Right lobe of liver (tissue), 6 donors: ENCODE measurements at regions not wholly inside any gene's neighbourhood (a gene's known extent, or its start where the extent isn't known, plus 50 kb on each side); places are given as distances from the start of the nearest gene placed in this dataset.

ENCODE experiments used
- ATAC-seq, 4 donors: fragments of 200-7000 bp; cut with Tn5 transposase; one replicate each; pipeline ENCODE4 v1.9.1; 2020; ENCODE audit warnings: mild to moderate bottlenecking in 4 of 4, moderate library complexity in 4 of 4
- DNase-seq, 3 donors: peaks; one replicate each; pipeline ENCODE4 v3.0.0-alpha.2; 2020
- H3K27ac ChIP-seq, 3 donors: fragments of 200-600 bp; one replicate each; pipeline ENCODE4 v1.8.0; 2022
- H3K27me3 ChIP-seq, 2 donors: fragments of 200-600 bp; one replicate each; pipeline ENCODE4 v1.8.0; 2022
- H3K36me3 ChIP-seq, 4 donors: fragments of 200-600 bp; sonication (generic) in 1 of 4; one replicate each; pipeline versions ENCODE4 v1.5.1 to v1.8.0; 2017 to 2022; ENCODE audit warnings: control low read depth in 1 of 4
- H3K4me1 ChIP-seq, 4 donors: fragments of 200-600 bp; sonication (generic) in 1 of 4; one replicate each; pipeline versions ENCODE4 v1.5.1 to v1.8.0; 2017 to 2022; ENCODE audit warnings: control low read depth in 1 of 4
- H3K4me3 ChIP-seq, 3 donors: fragments of 200-600 bp; one replicate each; pipeline ENCODE4 v1.8.0; 2022
- H3K9me3 ChIP-seq, 4 donors: fragments of 200-600 bp; sonication (generic) in 1 of 4; one replicate each; pipeline versions ENCODE4 v1.5.1 to v1.8.0; 2017 to 2022; ENCODE audit warnings: control low read depth in 1 of 4
- POLR2A ChIP-seq: fragments of 450-650 bp; IDR thresholded peaks from one replicate; pipeline ENCODE4 v1.6.1; 2017; ENCODE audit warnings: antibody characterized with exemption, mild to moderate bottlenecking
- WGBS: methylation state at CpG from one replicate; pipeline ENCODE4 v1.1.6; 2018; ENCODE audit warnings: low coverage, low lambda C conversion rate; ENCODE audit not compliant: insufficient coverage; ENCODE audit errors: missing lambda C conversion rate; 5-methylcytosine and 5-hydroxymethylcytosine counted together
- intact Hi-C, 2 donors: fragments of 100-400 bp; cut with DNase I; formaldehyde crosslinking; loops; one replicate each; pipeline versions ENCODE4 v1.11.2 to v1.14.1; 2022
- TF ChIP-seq, protein P1 (sequence below), 4 donors: fragments of 200-600 bp in 3 of 4; fragments of 450-650 bp in 1 of 4; IDR thresholded peaks; one replicate each; pipeline versions ENCODE4 v1.5.1 to v1.8.0; 2016 to 2022; ENCODE audit warnings: antibody characterized with exemption in 4 of 4, mild to moderate bottlenecking in 2 of 4
- donor health status: DM: no; HTN: yes; CAD: no.
- donor health status: DM: no; HTN: no; CAD: no.
- donor health status: DM: no; HTN: no; CAD: no.
- donor health status: DM: no; HTN: yes; CAD: no.
- donor health status: DM: no; HTN: yes; CAD: no.

DNA sequence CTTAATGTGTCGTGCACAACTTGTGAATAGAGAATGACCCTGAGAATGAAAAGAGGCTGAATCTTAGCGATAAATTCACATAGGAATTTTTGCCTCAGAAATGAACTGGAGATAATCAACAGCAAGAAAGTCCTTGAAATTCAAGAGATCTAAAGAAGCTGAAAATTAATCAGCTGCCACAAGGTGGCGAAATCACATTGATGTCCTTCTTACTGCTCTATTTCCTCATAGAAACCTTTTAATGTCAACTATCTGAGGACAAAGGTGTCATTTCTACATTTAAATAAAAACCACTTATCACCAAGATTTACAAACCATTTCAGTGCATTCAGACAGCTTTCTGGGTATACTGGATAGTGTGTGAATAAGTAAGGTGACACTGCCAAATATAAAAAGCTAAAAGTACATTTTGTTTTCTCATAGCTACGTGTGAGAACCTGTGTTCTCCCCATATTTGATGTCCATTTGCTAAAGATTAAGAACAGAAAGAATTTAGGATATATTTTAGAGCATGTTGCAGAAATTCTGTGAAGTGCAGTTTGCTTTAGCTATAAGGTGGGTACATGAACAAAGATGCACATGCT lies 485.3 kb upstream of the PTBP2 start:
- DNase-seq (no peak), ATAC-seq (peak; percentile 70 to 83 (median 81))
- no peaks in the 10 kb centered on the region for H3K36me3 ChIP-seq
- H3K9me3 ChIP-seq: no peaks in the 10 kb centered on the region
- 18% methylated on average over 4 of the region's 4 CpGs for WGBS
- H3K27me3 ChIP-seq: no peaks in the 10 kb centered on the region
- H3K4me3 ChIP-seq: no peak overlapping the region
- intact Hi-C loops: no loop called here
- no peak for TF ChIP-seq POLR2A
- TF ChIP-seq, protein P1, sequence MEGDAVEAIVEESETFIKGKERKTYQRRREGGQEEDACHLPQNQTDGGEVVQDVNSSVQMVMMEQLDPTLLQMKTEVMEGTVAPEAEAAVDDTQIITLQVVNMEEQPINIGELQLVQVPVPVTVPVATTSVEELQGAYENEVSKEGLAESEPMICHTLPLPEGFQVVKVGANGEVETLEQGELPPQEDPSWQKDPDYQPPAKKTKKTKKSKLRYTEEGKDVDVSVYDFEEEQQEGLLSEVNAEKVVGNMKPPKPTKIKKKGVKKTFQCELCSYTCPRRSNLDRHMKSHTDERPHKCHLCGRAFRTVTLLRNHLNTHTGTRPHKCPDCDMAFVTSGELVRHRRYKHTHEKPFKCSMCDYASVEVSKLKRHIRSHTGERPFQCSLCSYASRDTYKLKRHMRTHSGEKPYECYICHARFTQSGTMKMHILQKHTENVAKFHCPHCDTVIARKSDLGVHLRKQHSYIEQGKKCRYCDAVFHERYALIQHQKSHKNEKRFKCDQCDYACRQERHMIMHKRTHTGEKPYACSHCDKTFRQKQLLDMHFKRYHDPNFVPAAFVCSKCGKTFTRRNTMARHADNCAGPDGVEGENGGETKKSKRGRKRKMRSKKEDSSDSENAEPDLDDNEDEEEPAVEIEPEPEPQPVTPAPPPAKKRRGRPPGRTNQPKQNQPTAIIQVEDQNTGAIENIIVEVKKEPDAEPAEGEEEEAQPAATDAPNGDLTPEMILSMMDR (IDR thresholded peaks at IDR 0.05): peak; percentile 53 to 70 (median 63)
- H3K27ac ChIP-seq: no peak overlapping the region
- no peaks in the 10 kb centered on the region for H3K4me1 ChIP-seq

DNA sequence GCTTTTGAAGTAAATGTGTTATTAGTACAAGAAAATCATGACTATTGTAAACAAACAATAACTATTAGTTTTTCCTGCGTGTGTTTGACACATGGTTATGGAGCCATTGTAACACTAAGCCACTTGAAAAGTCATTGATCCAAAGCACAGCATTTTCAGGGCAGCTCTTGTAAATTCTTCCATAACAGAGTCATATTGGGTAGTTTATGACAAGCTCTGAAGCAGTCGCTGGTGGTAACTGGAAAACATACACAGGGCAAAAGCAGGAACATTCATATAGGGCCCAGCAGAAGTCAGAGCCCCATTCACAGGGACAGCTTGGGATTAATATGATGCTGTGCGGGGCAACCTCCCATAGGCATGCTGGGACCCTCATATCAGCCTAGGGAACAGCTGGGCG lies 483.2 kb upstream of the PTBP2 start:
- TF ChIP-seq, protein P1 (IDR thresholded peaks at IDR 0.05): no peak
- Histone ChIP-seq H3K27ac (no peak overlapping the region), H3K4me1 (no peaks in the 10 kb centered on the region), H3K4me3 (no peak overlapping the region), H3K27me3 (no peaks in the 10 kb centered on the region), H3K36me3 (no peaks in the 10 kb centered on the region), H3K9me3 (no peaks in the 10 kb centered on the region)
- no peak for ATAC-seq
- WGBS: 67% methylated on average over 4 of the region's 4 CpGs
- intact Hi-C loops: no loop called here
- no peak for DNase-seq

DNA sequence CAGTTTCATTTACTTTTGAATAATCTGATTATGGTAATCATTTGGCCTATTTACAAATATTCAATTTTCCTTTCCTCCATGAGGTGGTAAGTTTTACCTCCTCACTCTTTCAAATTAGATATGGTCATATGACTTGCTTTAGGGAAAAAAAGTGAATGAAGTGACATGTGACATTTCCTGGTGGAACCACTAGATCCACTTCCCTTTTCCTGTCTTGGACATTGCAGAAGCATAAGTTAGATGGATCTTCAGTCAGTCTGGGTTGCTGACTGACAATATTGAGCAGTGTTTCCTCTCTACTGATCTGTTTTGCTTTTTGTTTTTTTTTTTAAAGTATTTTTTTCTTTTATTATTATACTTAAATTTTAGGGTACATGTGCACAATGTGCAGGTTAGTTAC lies 481.1 kb upstream of the PTBP2 start:
- H3K36me3 ChIP-seq: no peaks in the 10 kb centered on the region
- H3K4me1 ChIP-seq: no peaks in the 10 kb centered on the region
- no peak for DNase-seq
- H3K4me3 ChIP-seq: no peak overlapping the region
- intact Hi-C loops: no loop called here
- no peak overlapping the region for H3K27ac ChIP-seq
- ATAC-seq: no peak
- no peaks in the 10 kb centered on the region for H3K27me3 ChIP-seq
- TF ChIP-seq, protein P1 (IDR thresholded peaks at IDR 0.05): no peak
- no peaks in the 10 kb centered on the region for H3K9me3 ChIP-seq

DNA sequence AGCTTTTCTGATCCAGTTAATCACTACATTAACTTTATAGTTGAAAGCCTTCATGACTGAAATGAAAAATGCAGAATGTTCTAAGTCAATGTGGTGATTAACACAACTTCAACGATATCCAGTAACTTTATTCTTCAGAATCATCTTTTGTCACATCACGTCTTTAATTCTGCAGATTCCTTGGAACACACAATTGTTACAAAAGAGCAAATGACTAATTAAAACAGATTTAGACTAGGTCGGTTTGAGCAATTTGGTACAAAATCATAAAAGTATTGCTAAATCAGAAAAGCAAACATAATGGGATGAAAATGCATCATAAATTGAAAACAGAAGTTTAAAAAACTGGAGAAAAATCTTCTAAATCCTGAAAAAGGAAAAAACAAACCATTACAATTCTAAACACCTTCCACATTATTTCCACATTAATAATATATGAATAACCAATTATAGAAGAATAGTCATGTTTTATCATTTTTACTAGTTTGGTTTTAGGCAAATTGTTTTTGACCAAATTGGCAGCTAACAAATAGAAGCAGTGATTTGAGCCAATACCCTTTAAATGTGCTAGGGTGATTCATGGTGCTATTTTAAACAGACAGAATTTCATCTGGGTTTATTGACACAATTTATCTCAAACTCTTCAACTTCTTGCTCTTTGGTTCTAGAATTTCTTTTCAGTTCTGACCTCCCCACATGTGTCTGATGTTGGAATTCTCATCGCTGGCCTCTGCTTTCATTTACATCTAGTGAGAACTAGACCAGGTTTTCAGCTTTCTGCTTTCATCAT lies 468.1 kb upstream of the PTBP2 start:
- intact Hi-C loops: no loop called here

More for the DNA sequence above, 468.1 kb upstream of the PTBP2 start:
- DNase-seq (no peak), ATAC-seq (no peak)
- no peaks in the 10 kb centered on the region for H3K4me1 ChIP-seq
- H3K4me3 ChIP-seq: no peak overlapping the region
- H3K27me3 ChIP-seq: no peaks in the 10 kb centered on the region
- H3K9me3 ChIP-seq: no peaks in the 10 kb centered on the region
- H3K27ac ChIP-seq: no peak overlapping the region
- WGBS: 53% methylated on average over 4 of the region's 4 CpGs
- no peak for TF ChIP-seq POLR2A
- TF ChIP-seq, protein P1 (IDR thresholded peaks at IDR 0.05): no peak
- H3K36me3 ChIP-seq: no peaks in the 10 kb centered on the region
